HepG2 (cell line): ENCODE measurements at regions not wholly inside any gene's neighbourhood (a gene's known extent, or its start where the extent isn't known, plus 50 kb on each side); places are given as distances from the start of the nearest gene placed in this dataset.

Source experiments
- ATAC-seq: fragments of 200-7000 bp; cut with Tn5 transposase; 3 replicates; pipeline ENCODE4 v1.9.1; 2020; ENCODE audit warnings: mild to moderate bottlenecking, moderate library complexity
- BruUV-seq: library from RNA; stranded (reverse); fragments of 400-500 nt; replicated peaks from 2 replicates; lab custom pipeline; 2021; lab: Mats Ljungman, UMichigan
- CTCF ChIA-PET: fragments of 300-600 bp; formaldehyde crosslinking; extraction: SDS; loops from one replicate; lab custom pipeline; 2021; ENCODE audit warnings: low total read pairs, inconsistent platforms, low intra/inter-chr PET ratio; lab: Yijun Ruan, JAX
- POLR2A ChIA-PET: fragments of 350-600 bp; sonication (Branson Sonifier 250); formaldehyde crosslinking; loops from one replicate; lab custom pipeline; 2020; ENCODE audit warnings: antibody characterized with exemption, inconsistent platforms; lab: Yijun Ruan, JAX
- DNase-seq: peaks from one replicate; pipeline ENCODE4 v3.0.0-alpha.2; 2015; ENCODE audit warnings: low spot score
- FAIRE-seq: peaks from 3 replicates; lab custom pipeline; 2011; peaks lifted over from hg19 to GRCh38; lab: Jason Lieb, UNC
- H2AFZ ChIP-seq: one replicate; pipeline ENCODE4 v1.6.1; 2011; ENCODE audit warnings: low read length, inconsistent platforms
- H3K27ac ChIP-seq: fragments of 300-600 bp; 3 replicates; pipeline ENCODE4 v1.8.0; 2011; ENCODE audit warnings: mixed run types, mild to moderate bottlenecking, mixed read lengths, low read length, inconsistent platforms; ENCODE audit not compliant: insufficient read depth; ENCODE audit errors: extremely low read length
- H3K27me3 ChIP-seq, 2 experiments: fragments of 200-600 bp in 1 of 2; 2 replicates in 1 of 2; 3 replicates in 1 of 2; pipeline versions ENCODE4 v1.6.0 to v1.8.0; 2011; ENCODE audit warnings: low read length in 2 of 2, mild to moderate bottlenecking in 2 of 2, moderate library complexity in 2 of 2, inconsistent platforms in 1 of 2; ENCODE audit not compliant: insufficient read depth in 2 of 2, control insufficient read depth in 1 of 2
- H3K36me3 ChIP-seq, 2 experiments: fragments of 200-600 bp in 1 of 2; replicated peaks in 1 of 2; 2 replicates in 1 of 2; 3 replicates in 1 of 2; pipeline versions ENCODE4 v1.5.1 to v1.8.0; 2011; ENCODE audit warnings: low read length in 2 of 2, inconsistent platforms in 1 of 2; ENCODE audit not compliant: insufficient read depth in 2 of 2, control insufficient read depth in 1 of 2
- H3K4me1 ChIP-seq: 2 replicates; pipeline ENCODE4 v1.5.1; 2012; ENCODE audit warnings: low read length, inconsistent platforms; ENCODE audit not compliant: insufficient read depth
- H3K4me2 ChIP-seq: 2 replicates; pipeline ENCODE4 v1.6.0; 2011; ENCODE audit warnings: low read depth, low read length, inconsistent platforms
- H3K4me3 ChIP-seq, 3 experiments: fragments of 200-600 bp in 1 of 3; sonication (generic), shearing (Covaris generic) in 1 of 3; replicated peaks in 1 of 3; 2 replicates each; pipeline ENCODE4 v1.5.1; 2011 to 2016; ENCODE audit warnings: low read length in 3 of 3, inconsistent platforms in 2 of 3, low read depth in 2 of 3, mild to moderate bottlenecking in 2 of 3, control low read depth in 1 of 3, mixed read lengths in 1 of 3; ENCODE audit not compliant: insufficient read depth in 1 of 3
- H3K79me2 ChIP-seq: one replicate; pipeline ENCODE4 v1.6.1; 2011; ENCODE audit warnings: low read length, inconsistent platforms; ENCODE audit not compliant: insufficient read depth
- H3K9ac ChIP-seq: 2 replicates; pipeline ENCODE4 v1.6.0; 2011; ENCODE audit warnings: mild to moderate bottlenecking, low read depth, low read length, inconsistent platforms; ENCODE audit not compliant: insufficient read depth
- H3K9me3 ChIP-seq: 2 replicates; pipeline ENCODE4 v1.5.1; 2012; ENCODE audit warnings: mild to moderate bottlenecking, low read length
- H4K20me1 ChIP-seq: 2 replicates; pipeline ENCODE4 v1.6.0; 2011; ENCODE audit warnings: inconsistent platforms, mild to moderate bottlenecking, low read length, moderate library complexity; ENCODE audit not compliant: insufficient read depth
- ERF ChIP-seq: IDR thresholded peaks from 2 replicates; pipeline ENCODE4 v1.6.1; 2018; ENCODE audit warnings: missing biosample characterization, missing genetic modification reagents
- HOXD1 ChIP-seq: sonication (generic); formaldehyde crosslinking; IDR thresholded peaks from 2 replicates; pipeline ENCODE4 v1.5.0; 2020; ENCODE audit warnings: missing genetic modification reagents
- KLF16 ChIP-seq, 2 experiments: sonication (generic) in 1 of 2; formaldehyde crosslinking in 1 of 2; IDR thresholded peaks; 2 replicates each; pipeline versions ENCODE4 v1.6.1 to v1.8.0; 2016 to 2023; ENCODE audit warnings: missing genetic modification reagents in 2 of 2, missing compliant biosample characterization in 1 of 2
- MXI1 ChIP-seq: IDR thresholded peaks from 3 replicates; pipeline ENCODE4 v1.6.1; 2012; ENCODE audit warnings: low read depth, low read length, inconsistent platforms, borderline replicate concordance
- TFDP2 ChIP-seq: sonication (generic); formaldehyde crosslinking; IDR thresholded peaks from 2 replicates; pipeline ENCODE4 v1.4.0; 2020; ENCODE audit warnings: missing genetic modification reagents
- ZNF282 ChIP-seq: fragments of 450-650 bp; IDR thresholded peaks from 2 replicates; pipeline ENCODE4 v1.6.1; 2018; ENCODE audit not compliant: partially characterized antibody
- ZNF354B ChIP-seq: sonication (generic); formaldehyde crosslinking; IDR thresholded peaks from 2 replicates; pipeline ENCODE4 v1.8.0; 2022; ENCODE audit warnings: mild to moderate bottlenecking, missing genetic modification reagents
- ZNF704 ChIP-seq: sonication (generic); formaldehyde crosslinking; IDR thresholded peaks from 2 replicates; pipeline ENCODE4 v1.8.1; 2023; ENCODE audit warnings: mild to moderate bottlenecking, inconsistent platforms, moderate library complexity, missing genetic modification reagents, borderline replicate concordance
- ZSCAN5A ChIP-seq: sonication (generic); formaldehyde crosslinking; IDR thresholded peaks from 2 replicates; pipeline ENCODE4 v1.8.0; 2022; ENCODE audit warnings: mild to moderate bottlenecking, missing genetic modification reagents, borderline replicate concordance
- WGBS: methylation state at CpG from one replicate; pipeline ENCODE4 v1.1.6; 2017; ENCODE audit warnings: low lambda C conversion rate; 5-methylcytosine and 5-hydroxymethylcytosine counted together
- in situ Hi-C: cut with HindIII; loops from 2 replicates; pipeline ENCODE4 v1.10.0; 2017; ENCODE audit warnings: low pct_unique_long_range_greater_than_20kb; ENCODE audit not compliant: extremely low pct_ligation_motif_present
- intact Hi-C: fragments of 100-400 bp; cut with micrococcal nuclease; formaldehyde crosslinking; loops from one replicate; pipeline ENCODE4 v1.10.0; 2022; ENCODE audit not compliant: unreplicated experiment

GRCh38 chr2:41294331-41294730, 753.5 kb upstream of the PKDCC start:
- Histone ChIP-seq H3K9ac (no peak overlapping the region), H3K9me3 (no peaks in the 10 kb centered on the region), H3K4me1 (no peaks in the 10 kb centered on the region), H3K27me3 (no peaks in the 10 kb centered on the region), H3K36me3 (no peaks in the 10 kb centered on the region), H3K27ac (no peak overlapping the region), H3K4me3 (no peak overlapping the region), H2AFZ (no peak overlapping the region), H3K4me2 (no peak overlapping the region)
- in situ Hi-C loops: no loop called here
- DNase-seq (no peak), ATAC-seq (no peak)
- WGBS: 7% methylated on average over 3 of the region's 3 CpGs
- POLR2A ChIA-PET: no interaction called here
- TF ChIP-seq HOXD1 (CRISPR knock-in tag) (no peak), ZNF354B (CRISPR knock-in tag) (no peak), ZNF704 (CRISPR knock-in tag) (no peak), KLF16 (CRISPR knock-in tag; IDR thresholded peaks at IDR 0.05) (no peak), ZNF282 (no peak), ZSCAN5A (CRISPR knock-in tag) (no peak), ERF (CRISPR knock-in tag) (no peak), MXI1 (no peak), TFDP2 (CRISPR knock-in tag) (no peak)
- TF ChIP-seq, all 625 proteins: peak for 0
- intact Hi-C loops: no loop called here
- CTCF ChIA-PET: no interaction called here
- Histone ChIP-seq H3K79me2 (no peaks in the 10 kb centered on the region), H4K20me1 (no peaks in the 10 kb centered on the region)
- BruUV-seq: no TSS peak
- FAIRE-seq: no peak
